Activated CD4-positive, alpha-beta T cell treated with anti-CD3 and anti-CD28 coated beads for 1 hour (primary cell): ENCODE measurements at regions not wholly inside any gene's neighbourhood (a gene's known extent, or its start where the extent isn't known, plus 50 kb on each side); places are given as distances from the start of the nearest gene placed in this dataset.
"Not testable (repeated sequence)": the region's sequence is repeated elsewhere in the genome, so short reads cannot be mapped to it uniquely, and the experiment has no call there.

Experiments used
- DNase-seq: peaks from one replicate; pipeline ENCODE4 v3.0.0-alpha.2; 2020

DNA sequence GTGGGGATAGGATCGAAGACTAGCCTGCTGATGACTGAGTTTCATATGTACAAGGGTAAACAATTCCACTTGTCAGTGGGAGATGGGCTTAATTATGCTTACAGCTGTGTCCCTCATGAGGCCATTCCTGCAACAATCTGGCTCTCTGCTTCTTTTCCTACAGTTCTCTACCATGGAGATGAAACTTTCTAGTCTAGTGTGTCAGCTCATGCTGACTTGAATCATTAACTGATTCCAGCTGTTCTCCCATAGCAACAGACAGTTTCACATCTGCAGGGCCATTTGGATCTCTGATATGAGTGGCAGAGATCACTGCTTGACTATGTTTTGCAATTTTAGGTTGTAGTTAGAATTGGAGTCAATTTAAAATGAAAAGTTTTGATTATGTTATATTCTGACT lies 1251.7 kb upstream of the RAG2 start:
- no peak for DNase-seq

DNA sequence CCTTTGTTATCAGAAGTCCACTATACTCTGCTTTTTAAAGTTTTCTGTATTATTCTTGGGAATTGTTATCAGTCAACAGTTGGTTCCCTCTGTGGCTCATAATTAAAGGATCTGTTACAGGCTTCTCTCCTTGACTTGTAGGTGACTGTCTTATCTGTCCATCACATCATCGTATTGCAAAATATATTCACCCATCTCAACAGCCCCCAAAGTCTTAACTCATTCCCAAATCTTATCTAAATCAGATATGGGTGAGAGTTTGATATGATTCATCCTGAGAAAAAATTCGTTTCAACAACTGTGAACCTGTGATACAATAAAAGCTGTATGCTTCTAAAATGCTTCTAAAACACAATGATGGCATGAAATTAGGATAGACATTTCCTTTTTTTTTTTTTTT lies 1245.6 kb upstream of the RAG2 start:
- DNase-seq, result no peak

DNA sequence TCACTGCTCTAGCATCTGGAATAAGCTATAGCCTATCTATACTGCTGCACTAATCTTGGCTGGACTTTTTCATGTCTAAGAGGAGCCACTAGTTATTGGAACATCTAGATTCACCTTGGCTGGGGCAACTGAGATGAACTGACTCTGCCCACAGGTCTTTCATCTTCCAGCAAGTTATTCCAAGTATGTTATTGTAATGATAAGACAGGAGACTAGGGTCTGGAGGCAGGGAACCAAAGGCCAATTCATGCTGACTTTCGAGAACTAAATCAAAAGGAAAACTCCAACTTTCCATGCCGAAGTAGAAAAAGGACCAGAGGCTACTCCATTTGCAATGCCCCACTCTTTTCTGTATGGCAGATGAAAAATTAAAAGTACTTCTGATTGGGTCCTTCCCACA lies 1243.0 kb upstream of the RAG2 start:
- DNase-seq, result no peak

DNA sequence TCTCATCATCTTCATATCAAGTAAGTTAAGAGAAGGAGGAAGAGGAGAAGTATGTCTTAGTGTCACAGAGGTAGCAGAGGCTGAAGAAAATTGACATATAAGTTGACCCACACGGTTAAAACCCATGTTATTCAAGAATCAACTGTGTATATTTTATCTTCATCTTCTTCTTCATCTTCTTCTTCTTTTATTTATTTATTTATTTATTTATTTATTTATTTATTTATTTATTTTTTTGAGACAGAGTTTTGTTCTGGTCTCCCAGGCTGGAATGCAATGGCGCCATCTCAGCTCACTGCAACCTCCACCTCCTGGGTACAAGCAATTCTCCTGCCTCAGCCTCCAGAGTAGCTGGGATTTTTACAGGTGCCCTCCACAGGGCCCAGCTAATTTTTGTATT lies 1242.3 kb upstream of the RAG2 start:
- DNase-seq, result not testable (repeated sequence)

GRCh38 chr11:37830529-37830928 lies 1232.5 kb upstream of the RAG2 start:
- DNase-seq, result no peak

GRCh38 chr11:37817727-37818270 lies 1219.8 kb upstream of the RAG2 start:
- DNase-seq, result no peak

DNA sequence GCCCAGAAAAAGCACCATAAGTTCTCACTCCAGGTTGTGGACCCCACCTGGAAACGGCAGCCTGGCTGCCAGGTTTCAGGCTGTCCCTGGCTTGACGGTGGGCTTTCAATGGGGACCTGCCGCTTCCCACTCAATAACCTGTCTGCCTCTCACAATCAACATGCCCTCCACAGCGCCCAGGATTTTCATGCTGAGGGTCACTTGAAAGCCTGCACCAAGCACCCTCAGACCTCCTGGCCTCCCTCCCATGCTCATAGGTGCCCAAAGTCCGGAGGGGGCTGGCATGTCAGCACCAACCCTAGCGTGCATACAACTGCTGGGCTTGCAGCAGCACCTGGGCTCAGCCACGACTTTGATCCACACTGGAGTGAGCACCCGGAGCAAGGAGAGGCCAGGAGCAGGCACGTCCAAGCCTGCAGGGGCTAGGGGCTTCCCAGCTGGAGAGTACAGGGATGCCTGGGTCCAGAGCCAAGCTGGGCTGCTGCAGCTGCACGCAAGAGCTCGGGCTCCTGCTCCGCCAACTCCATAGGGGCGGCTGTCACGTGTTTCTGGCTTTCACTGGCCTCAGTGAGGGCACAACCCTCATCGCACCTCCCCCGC lies 1214.3 kb upstream of the RAG2 start:
- DNase-seq, result no peak

- no peak for DNase-seq
These were observed 1213.3 kb upstream of the RAG2 start for GRCh38 chr11:37811349-37811748.

- no peak for DNase-seq
These were observed 1206.6 kb upstream of the RAG2 start for GRCh38 chr11:37804666-37805065.

GRCh38 chr11:37788141-37788877 lies 1190.3 kb upstream of the RAG2 start:
- no peak for DNase-seq

DNA sequence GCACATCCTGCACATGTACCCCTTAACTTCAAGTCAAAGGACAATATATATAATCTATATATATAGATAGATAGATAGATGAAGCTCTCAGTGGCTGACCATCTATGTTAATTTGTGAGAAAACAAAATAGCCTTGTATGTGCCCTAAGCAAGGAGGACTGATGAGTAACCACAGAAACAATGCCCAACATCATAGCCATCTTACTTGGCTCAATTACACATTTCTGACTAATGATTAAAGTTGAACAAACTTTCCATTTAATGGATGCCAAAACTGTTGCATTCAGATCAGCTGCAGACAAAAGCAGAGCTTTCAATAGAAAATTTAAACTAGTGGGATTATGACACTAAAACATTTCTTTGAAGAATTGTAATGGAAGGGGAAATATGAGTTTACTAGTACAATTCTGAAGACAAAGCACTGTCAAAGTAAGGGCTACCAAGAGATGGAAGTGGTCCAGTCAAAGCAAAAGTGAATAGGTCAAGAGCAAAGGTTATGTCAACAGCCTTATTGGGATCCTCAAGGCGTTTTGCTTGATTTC lies 1188.2 kb upstream of the RAG2 start:
- no peak for DNase-seq

GRCh38 chr11:37774441-37774840 lies 1176.4 kb upstream of the RAG2 start:
- no peak for DNase-seq

- DNase-seq, result no peak
These were observed 1172.1 kb upstream of the RAG2 start for GRCh38 chr11:37770145-37770544.

- no peak for DNase-seq
These were observed 1164.0 kb upstream of the RAG2 start for GRCh38 chr11:37762079-37762478.

DNA sequence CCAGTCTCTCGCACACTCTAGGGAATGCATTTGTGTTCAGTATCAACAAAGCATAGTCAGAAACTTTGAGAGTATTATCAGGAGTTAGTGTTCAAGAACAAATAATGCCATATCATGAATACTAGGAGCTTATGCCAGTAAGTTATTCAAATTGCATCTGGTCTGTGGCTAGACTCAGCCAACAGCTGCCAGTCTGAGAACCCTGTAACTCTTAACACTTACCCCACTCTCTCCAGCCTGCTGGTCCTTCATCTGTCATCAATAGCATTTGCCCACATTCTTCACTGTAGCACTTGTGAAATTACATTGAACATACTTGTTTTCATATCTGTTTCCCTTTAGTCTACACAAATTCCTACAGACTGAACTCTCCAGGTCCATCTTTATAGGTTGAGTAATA lies 1157.5 kb upstream of the RAG2 start:
- DNase-seq, result no peak

DNA sequence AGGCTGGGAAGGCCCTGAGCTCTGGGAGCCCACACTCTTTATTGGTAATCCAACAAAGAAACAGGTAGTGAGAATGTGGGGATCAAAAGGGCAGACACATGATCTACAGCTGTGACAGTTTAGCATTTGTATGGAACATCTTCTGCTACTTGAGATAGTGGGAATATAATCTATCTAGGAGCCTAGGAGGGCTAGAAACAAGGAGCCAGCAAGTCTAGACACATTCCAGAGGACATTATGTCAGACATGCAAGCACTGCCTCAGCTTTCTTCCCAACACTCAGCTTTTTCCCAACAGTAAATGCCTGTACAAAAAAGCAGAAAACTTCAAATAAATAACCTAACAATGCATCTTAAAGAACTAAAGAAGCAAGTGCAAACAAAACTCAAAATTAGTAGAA lies 1150.6 kb upstream of the RAG2 start:
- DNase-seq, result no peak

DNA sequence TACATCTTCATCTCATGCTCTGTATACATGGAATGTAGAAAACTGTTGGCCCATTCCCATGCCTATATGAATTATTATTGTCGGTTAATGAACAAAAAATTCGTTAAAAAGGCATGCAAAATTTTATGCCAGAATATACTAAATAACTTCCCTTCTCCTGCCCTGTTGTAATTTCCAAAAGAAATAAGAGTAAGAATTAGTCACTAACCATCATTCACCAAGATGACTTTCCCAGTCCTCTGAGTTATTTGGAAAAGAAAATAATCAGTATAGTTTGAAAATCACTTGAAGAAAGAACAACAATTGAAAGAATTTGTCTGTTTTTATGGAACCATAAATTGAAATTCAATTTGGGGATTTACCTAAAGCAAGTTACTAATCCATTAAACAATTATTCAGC lies 1149.1 kb upstream of the RAG2 start:
- no peak for DNase-seq

GRCh38 chr11:37727371-37727770 lies 1129.3 kb upstream of the RAG2 start:
- no peak for DNase-seq

DNA sequence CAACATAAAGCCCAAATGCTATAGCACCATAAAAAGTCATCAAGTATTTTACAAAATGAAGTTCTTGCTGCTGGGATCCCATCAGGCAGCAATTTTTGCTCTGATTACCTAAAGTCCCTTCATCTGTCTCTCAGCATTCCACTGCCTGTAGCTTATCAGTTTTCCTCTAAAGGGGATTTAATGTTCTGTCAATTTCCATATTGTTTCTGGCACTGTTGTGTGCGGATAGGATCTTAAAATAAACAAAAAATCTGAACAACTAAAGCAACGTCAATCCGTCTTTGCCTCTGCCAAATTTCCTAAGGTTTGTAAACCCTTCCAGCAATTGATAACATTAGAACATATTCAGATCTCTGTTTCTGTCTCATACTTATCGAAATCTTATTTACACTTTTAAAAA lies 1126.3 kb upstream of the RAG2 start:
- no peak for DNase-seq

DNA sequence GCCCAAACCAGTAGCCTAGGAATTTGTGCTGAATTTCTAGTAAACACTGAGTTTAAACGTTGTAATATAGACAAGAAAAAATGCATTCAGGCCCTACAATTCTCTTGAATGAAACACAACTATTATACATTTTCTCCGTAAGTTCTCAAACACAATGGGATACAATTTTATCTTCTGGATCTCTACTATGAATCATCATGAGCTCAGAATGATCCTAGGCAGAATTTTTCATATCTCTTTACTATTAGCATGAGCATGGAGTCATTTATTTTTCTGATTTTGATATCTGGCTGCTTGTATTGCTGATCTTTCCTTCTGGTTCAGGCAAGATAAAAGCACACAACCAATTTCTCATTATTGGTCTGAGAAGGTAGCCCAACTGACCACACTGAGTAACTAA lies 1123.4 kb upstream of the RAG2 start:
- no peak for DNase-seq

DNA sequence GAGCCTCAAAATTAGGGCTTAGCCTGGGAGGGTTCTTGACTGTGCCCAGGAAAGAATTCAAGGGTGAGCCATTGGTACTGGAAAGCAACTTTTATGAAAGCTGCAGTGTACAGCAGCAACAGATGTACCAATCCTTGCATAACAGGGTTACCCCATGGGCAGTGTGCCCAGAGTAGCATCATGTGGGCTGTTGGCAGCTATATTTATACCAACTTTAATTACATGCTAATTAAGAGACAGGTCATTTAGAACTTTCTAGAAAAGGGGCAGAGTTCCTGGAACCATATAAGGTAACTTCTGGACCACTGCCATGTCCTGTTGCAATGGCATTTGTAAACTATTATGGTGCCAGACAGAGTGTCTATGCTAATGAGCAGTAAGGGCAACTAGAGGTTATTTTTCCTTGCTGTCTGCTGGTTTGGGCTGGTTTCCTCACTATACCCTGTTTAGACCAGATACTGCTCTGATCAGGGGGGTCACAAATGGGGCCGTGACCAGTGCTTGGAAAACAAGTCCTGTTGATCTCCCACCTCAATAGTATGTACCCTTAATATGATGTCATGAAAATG lies 1120.5 kb upstream of the RAG2 start:
- DNase-seq, result no peak

DNA sequence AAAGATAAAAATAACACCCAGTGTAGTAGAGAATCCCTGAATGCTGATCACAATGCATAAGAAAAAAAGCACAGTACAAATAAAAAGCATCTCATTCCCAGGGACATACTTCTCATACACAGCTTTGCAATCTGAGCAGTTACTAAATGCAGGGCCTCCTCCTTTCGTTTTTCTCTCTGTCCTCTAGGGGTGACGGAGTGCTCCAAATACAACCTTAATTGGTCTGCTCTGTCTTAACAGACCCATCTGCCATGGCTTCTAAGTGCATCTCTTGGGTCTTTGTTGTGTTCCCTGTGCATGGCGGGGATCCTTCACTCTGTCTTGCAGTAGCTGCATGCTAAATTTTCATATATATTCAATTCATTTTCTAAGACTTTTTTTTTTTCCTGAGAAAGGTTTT lies 1114.2 kb upstream of the RAG2 start:
- no peak for DNase-seq

GRCh38 chr11:37710031-37710430 lies 1112.0 kb upstream of the RAG2 start:
- DNase-seq, result no peak

- DNase-seq, result no peak
These were observed 1106.8 kb upstream of the RAG2 start for GRCh38 chr11:37704791-37705190.
